ENCODE measurements at regions not wholly inside any gene's neighbourhood (a gene's known extent, or its start where the extent isn't known, plus 50 kb on each side); places are given as distances from the start of the nearest gene placed in this dataset.
A peak's percentile ranks its signal among the peaks of the same experiment; 100 is the strongest.

DNA sequence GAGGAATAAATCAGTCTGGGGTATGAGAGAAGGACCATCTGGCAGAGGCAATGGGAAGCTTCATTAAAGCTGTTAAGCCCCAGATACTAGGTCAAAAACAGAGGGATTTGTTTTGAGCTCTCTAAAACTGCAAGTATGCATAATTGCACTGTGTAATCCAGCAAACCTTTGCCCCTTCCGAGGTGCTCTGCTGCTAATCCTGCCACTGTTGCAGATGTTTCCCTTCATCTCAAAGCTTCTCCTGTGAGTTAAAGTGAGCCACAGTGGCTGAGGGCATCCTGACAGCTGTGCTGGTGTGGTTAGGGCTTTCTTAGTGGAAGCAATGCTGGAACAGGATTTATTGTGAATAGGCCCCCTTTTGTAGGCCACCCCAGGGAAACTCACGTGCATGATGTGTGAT is 160.3 kb upstream of the TRPC7 start:
- Histone ChIP-seq H3K79me2 (ENCODE audit: low read depth) (no peaks in the 10 kb centered on the region), H3K36me3 (no peaks in the 10 kb centered on the region), H3K4me1 (peaks cover 18% of the 10 kb centered on the region), H2AFZ (replicated peaks) (no peak overlapping the region), H3K9me3 (ENCODE audit: low read depth) (no peaks in the 10 kb centered on the region), H3K4me3 (no peak overlapping the region), H3K27ac (peak overlapping the region; percentile 31), H3K4me2 (peak overlapping the region; percentile 25), H3K9ac (no peak overlapping the region), H3F3A (ENCODE audit: low read depth) (no peaks in the 10 kb centered on the region), H3K27me3 (no peaks in the 10 kb centered on the region), H4K20me1 (ENCODE audit: low read depth) (no peaks in the 10 kb centered on the region)
- Mint-ChIP-seq H3K9me3 (no peaks in the 10 kb centered on the region), H3K36me3 (no peaks in the 10 kb centered on the region), H3K4me1 (peaks cover 17% of the 10 kb centered on the region), H3K27me3 (ENCODE audit: insufficient read depth, low read depth) (no peaks in the 10 kb centered on the region), H3K27ac (no peak overlapping the region), H3K4me3 (no peak overlapping the region)
- TF ChIP-seq, protein P1, sequence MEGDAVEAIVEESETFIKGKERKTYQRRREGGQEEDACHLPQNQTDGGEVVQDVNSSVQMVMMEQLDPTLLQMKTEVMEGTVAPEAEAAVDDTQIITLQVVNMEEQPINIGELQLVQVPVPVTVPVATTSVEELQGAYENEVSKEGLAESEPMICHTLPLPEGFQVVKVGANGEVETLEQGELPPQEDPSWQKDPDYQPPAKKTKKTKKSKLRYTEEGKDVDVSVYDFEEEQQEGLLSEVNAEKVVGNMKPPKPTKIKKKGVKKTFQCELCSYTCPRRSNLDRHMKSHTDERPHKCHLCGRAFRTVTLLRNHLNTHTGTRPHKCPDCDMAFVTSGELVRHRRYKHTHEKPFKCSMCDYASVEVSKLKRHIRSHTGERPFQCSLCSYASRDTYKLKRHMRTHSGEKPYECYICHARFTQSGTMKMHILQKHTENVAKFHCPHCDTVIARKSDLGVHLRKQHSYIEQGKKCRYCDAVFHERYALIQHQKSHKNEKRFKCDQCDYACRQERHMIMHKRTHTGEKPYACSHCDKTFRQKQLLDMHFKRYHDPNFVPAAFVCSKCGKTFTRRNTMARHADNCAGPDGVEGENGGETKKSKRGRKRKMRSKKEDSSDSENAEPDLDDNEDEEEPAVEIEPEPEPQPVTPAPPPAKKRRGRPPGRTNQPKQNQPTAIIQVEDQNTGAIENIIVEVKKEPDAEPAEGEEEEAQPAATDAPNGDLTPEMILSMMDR (IDR thresholded peaks at IDR 0.05), result no peak
- TF ChIP-seq EZH2 (IDR thresholded peaks at IDR 0.05) (no peak), EZH2phosphoT487 (IDR thresholded peaks at IDR 0.05) (no peak)
- DNase-seq (ENCODE audit: low spot score), result peak; percentile 36

DNA sequence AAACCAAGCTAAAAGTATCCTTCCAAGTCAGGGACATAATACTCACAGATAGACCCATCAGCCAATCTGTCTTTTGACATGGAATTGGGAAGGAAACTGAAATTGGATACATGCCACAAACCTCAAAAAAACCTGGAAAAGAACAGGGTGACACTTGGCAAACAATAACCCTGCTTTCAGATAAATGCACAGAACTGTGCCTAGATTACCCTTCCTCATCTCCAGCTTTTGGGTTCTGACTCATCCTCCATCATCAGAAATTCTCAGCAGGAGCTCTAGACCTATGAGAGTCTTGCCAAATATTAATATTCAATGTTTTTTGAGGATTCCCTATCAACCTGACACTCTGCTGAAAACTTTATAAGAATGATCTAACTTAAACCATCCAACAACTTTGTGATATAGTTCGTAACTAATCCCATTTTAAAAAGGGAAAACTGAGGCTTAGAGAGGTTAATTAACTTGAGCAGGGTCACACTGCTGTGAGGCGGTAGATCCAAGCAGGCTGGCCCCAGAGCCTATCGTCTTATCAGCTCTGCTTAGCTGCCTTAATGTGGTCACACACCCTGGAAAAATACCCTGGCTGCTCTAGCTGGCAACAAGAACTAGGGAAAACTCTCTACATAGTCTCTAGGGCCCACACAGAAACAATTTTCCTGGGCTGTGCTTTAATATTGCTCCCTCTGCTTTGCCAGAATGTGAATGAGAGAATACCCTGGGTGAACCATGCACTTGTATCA is 157.0 kb upstream of the TRPC7 start:
- Histone ChIP-seq H3K79me2 (ENCODE audit: low read depth) (no peaks in the 10 kb centered on the region), H3F3A (ENCODE audit: low read depth) (no peaks in the 10 kb centered on the region), H3K4me1 (peaks cover 15% of the 10 kb centered on the region), H3K27me3 (no peaks in the 10 kb centered on the region), H3K9ac (no peak overlapping the region), H3K4me2 (no peak overlapping the region), H2AFZ (replicated peaks) (no peak overlapping the region), H3K36me3 (no peaks in the 10 kb centered on the region), H3K27ac (no peak overlapping the region), H3K9me3 (ENCODE audit: low read depth) (no peaks in the 10 kb centered on the region), H3K4me3 (no peak overlapping the region), H4K20me1 (ENCODE audit: low read depth) (no peaks in the 10 kb centered on the region)
- Mint-ChIP-seq H3K27ac (no peak overlapping the region), H3K36me3 (no peaks in the 10 kb centered on the region), H3K4me1 (peaks cover 17% of the 10 kb centered on the region), H3K9me3 (no peaks in the 10 kb centered on the region), H3K27me3 (ENCODE audit: insufficient read depth, low read depth) (no peaks in the 10 kb centered on the region), H3K4me3 (no peak overlapping the region)
- no peak for DNase-seq (ENCODE audit: low spot score)
- TF ChIP-seq, protein P1 (IDR thresholded peaks at IDR 0.05), result no peak
- TF ChIP-seq EZH2phosphoT487 (IDR thresholded peaks at IDR 0.05) (no peak), EZH2 (IDR thresholded peaks at IDR 0.05) (no peak)

DNA sequence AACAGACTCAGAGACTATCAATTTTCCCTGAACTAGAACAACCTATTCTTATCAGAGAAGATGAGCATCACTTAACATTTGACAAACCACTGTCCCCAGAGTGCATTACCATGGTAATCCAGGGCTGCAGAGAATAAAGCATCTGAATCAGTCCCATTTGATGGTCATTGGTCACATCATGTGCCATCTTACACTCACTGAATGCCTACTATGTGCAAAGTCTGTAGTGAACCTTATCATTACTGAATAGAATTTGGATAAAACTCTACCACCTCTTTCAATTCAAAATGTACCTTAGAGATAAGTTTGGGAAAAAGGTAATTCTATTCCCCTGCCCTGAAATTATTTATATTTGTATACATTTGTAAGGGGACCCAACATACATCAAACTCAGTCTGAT is 156.4 kb upstream of the TRPC7 start:
- Histone ChIP-seq H3K4me2 (no peak overlapping the region), H3K27ac (no peak overlapping the region), H3K9ac (no peak overlapping the region), H4K20me1 (ENCODE audit: low read depth) (no peaks in the 10 kb centered on the region), H3F3A (ENCODE audit: low read depth) (no peaks in the 10 kb centered on the region), H3K9me3 (ENCODE audit: low read depth) (no peaks in the 10 kb centered on the region), H3K36me3 (no peaks in the 10 kb centered on the region), H3K27me3 (no peaks in the 10 kb centered on the region), H3K4me1 (peaks cover 12% of the 10 kb centered on the region), H2AFZ (replicated peaks) (no peak overlapping the region), H3K79me2 (ENCODE audit: low read depth) (no peaks in the 10 kb centered on the region), H3K4me3 (no peak overlapping the region)
- no peak overlapping the region for H3K27ac Mint-ChIP-seq
- H3K36me3 Mint-ChIP-seq, result no peaks in the 10 kb centered on the region
- no peak for DNase-seq (ENCODE audit: low spot score)
- peaks cover 16% of the 10 kb centered on the region for H3K4me1 Mint-ChIP-seq
- H3K27me3 Mint-ChIP-seq (ENCODE audit: insufficient read depth, low read depth), result no peaks in the 10 kb centered on the region
- no peak overlapping the region for H3K4me3 Mint-ChIP-seq
- H3K9me3 Mint-ChIP-seq, result no peaks in the 10 kb centered on the region
- TF ChIP-seq EZH2 (IDR thresholded peaks at IDR 0.05), result no peak
- TF ChIP-seq, protein P1 (IDR thresholded peaks at IDR 0.05), result no peak
- TF ChIP-seq EZH2phosphoT487 (IDR thresholded peaks at IDR 0.05), result no peak

All from neural progenitor cell (in vitro differentiated cells).